GM13976 (cell line): ENCODE measurements at regions not wholly inside any gene's neighbourhood (a gene's known extent, or its start where the extent isn't known, plus 50 kb on each side); places are given as distances from the start of the nearest gene placed in this dataset.

ENCODE experiments used
- DNase-seq: peaks from one replicate; pipeline ENCODE4 v3.0.0; 2012; ENCODE audit warnings: low spot score
- in situ Hi-C: fragments of 300-500 bp; cut with MboI; formaldehyde crosslinking; loops from one replicate; pipeline ENCODE4 v1.12.0; 2022; ENCODE audit warnings: low sequenced_read_pairs, mixed read lengths, inconsistent platforms; ENCODE audit not compliant: unreplicated experiment
- TF ChIP-seq, protein P1 (sequence below): IDR thresholded peaks from 2 replicates; pipeline ENCODE4 v1.5.1; 2012; ENCODE audit warnings: borderline replicate concordance, mild to moderate bottlenecking; ENCODE audit not compliant: insufficient read depth; ENCODE audit errors: extremely low read depth, missing control alignments, control extremely low read depth

DNA sequence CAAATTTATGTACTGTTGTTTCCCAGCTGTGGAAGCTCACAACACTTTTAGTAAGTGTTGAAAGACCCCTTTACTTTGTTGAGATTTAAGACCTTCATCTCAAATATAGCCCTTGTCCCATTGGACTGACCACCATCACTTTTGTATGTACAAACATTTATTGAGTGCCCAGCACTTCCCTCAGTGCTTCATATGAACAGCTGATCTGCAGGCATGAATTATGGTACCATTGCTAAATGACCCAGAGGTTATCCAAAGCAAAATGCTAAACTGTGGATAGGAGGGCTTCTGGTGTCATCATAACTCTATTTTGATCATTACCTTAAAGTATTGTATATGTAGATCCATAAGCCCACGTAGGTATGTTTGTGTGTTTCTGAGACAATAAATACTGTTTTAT is 285.7 kb upstream of the RGS6 start:
- TF ChIP-seq, protein P1, sequence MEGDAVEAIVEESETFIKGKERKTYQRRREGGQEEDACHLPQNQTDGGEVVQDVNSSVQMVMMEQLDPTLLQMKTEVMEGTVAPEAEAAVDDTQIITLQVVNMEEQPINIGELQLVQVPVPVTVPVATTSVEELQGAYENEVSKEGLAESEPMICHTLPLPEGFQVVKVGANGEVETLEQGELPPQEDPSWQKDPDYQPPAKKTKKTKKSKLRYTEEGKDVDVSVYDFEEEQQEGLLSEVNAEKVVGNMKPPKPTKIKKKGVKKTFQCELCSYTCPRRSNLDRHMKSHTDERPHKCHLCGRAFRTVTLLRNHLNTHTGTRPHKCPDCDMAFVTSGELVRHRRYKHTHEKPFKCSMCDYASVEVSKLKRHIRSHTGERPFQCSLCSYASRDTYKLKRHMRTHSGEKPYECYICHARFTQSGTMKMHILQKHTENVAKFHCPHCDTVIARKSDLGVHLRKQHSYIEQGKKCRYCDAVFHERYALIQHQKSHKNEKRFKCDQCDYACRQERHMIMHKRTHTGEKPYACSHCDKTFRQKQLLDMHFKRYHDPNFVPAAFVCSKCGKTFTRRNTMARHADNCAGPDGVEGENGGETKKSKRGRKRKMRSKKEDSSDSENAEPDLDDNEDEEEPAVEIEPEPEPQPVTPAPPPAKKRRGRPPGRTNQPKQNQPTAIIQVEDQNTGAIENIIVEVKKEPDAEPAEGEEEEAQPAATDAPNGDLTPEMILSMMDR, result no peak
- in situ Hi-C loops, result no loop called here
- no peak for DNase-seq

DNA sequence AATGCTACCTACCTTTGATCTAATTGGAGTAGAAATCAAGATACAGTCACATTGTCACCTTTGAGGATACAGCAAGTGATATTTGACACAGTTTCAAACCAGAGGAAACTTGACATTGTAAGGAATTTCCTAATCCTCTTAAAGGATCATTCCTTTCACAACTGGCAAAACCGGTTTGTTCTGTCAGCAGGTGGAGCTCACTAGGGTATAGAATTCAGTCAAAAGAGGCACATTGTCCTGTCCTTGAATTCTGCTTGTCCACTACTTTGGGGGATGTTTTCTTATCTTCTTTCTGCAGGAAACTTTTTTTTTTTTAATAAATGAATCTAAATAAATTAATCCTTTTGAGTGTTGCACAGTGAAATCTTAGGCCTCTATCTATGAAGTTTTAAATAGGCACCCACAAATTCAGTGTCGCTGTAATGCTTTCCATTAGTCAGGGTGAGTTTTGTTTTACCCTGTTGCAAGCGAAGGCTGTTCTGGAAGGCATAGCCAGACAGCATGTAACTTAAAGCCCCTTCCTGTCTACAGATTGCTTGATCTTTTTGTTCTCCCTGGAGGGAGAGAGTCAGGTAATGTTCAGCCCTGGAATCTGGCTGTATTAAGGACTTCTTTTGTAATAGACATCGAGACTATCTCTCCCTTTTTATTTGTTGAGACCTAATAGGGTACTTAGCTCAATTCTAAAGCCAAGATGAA is 285.0 kb upstream of the RGS6 start:
- DNase-seq, result no peak
- in situ Hi-C loops, result no loop called here
- TF ChIP-seq, protein P1, result no peak

DNA sequence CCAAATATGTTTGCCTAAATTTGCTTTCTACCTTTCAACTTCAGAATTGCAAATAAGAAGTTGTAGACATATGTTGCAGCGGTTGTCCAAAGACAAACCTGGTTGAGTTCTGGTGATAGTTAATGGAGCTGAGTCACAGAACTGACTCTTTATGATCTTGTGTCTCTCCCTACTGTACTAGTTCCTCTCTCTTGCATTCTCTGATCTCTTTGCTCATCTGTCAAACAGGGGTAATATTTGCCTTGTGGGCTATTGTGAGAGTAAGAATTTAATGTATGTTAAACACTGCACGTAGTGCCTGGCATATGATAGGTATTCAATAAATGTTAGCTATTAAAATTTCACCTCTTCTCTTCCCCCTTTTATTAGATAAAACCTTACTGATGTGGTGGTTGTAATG is 283.5 kb upstream of the RGS6 start:
- in situ Hi-C loops, result no loop called here
- TF ChIP-seq, protein P1, result no peak

DNA sequence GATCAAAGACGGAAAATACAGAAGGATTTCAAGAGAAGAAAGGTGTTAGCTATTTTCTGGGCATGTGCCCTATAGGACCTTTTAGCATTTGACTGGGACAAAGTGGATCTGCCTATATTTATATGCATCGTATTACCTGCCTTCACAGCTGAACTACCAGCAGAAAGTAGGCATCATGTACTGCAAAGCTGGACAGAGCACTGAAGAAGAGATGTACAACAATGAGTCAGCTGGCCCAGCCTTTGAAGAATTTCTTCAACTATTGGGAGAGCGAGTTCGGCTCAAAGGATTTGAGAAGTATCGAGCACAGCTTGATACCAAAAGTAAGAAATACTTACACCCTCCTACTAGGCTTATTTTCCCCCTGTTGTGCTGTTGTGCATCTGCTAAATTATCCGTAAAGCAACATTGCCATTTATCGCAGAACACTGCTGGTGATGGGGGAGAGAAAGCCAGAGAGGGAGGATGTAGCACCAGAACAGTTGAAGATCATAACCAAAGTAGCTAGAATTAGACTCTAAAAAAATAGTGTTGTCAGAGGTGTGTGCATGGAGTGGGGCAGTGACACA is 282.0 kb upstream of the RGS6 start:
- no peak for DNase-seq
- in situ Hi-C loops, result no loop called here
- TF ChIP-seq, protein P1, result no peak

More for the DNA sequence above, 283.5 kb upstream of the RGS6 start:
- DNase-seq, result no peak

DNA sequence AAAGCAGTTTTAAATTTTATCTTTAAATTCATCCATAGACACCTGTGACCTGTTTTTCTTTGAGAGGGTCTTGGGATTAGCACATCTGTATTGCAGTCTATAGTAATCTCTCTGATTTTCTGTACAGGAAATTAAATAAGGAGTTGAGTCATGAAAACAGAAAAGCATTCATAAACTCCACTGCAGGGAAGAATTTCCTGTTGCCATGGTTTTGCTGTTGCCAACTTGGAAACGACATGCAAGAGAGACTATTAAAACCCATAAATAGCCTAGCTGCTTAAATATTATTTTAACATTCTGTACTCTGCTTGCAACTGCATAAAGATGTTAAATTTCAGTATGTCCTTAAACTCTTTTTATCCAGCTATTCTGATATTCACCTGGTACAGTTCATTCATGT is 281.0 kb upstream of the RGS6 start:
- in situ Hi-C loops, result no loop called here
- TF ChIP-seq, protein P1, result no peak
- no peak for DNase-seq

DNA sequence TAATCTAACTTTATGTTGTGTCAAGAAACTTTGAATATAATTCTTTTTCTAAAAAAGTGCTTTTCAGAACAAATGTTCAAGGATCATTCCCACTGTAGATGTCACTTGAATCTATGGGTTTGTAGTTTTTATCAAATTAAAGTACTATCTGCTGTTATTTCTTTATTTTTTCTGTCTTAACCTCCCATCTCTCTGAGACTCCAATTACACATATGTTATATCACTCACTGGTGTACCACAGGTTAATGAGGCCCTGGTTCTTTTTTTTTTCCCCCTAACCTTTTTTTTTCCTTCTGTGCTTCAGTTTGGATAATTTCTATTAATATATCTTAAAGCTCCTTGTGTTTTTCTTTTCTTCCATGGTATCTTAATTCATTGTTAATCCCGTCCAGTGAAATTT is 279.9 kb upstream of the RGS6 start:
- in situ Hi-C loops, result no loop called here
- TF ChIP-seq, protein P1, result no peak
- no peak for DNase-seq
